ENCODE measurements at regions not wholly inside any gene's neighbourhood (a gene's known extent, or its start where the extent isn't known, plus 50 kb on each side); places are given as distances from the start of the nearest gene placed in this dataset.
A peak's percentile ranks its signal among the peaks of the same experiment; 100 is the strongest.

- no peak for TF ChIP-seq CTCF (IDR thresholded peaks at IDR 0.05; ENCODE audit: unreplicated experiment)
- Mint-ChIP-seq H3K4me1 (ENCODE audit: insufficient read depth, unreplicated experiment) (no peaks in the 10 kb centered on the region), H3K36me3 (ENCODE audit: insufficient read depth, unreplicated experiment) (no peaks in the 10 kb centered on the region), H3K9me3 (ENCODE audit: unreplicated experiment) (no peaks in the 10 kb centered on the region), H3K27ac (ENCODE audit: low read depth, unreplicated experiment) (no peak overlapping the region), H3K4me3 (ENCODE audit: unreplicated experiment) (no peak overlapping the region), H3K27me3 (ENCODE audit: insufficient read depth, unreplicated experiment) (peaks cover 20% of the 10 kb centered on the region)
- CTCF ChIA-PET = no interaction called here
- peak; percentile 49 for DNase-seq (ENCODE audit: unreplicated experiment)
- intact Hi-C loops (cut with micrococcal nuclease) = no loop called here
- POLR2A ChIA-PET = no interaction called here
- no TSS peak for BruUV-seq (replicated peaks)
Observed at GRCh38 chr14:101151226-101151926, 247.9 kb upstream of the RTL1 start.

- no peak for DNase-seq (ENCODE audit: unreplicated experiment)
- ChIA-PET CTCF (no interaction called here), POLR2A (no interaction called here)
- no TSS peak for BruUV-seq (replicated peaks)
- intact Hi-C loops (cut with micrococcal nuclease) = no loop called here
- Mint-ChIP-seq H3K9me3 (ENCODE audit: unreplicated experiment) (no peaks in the 10 kb centered on the region), H3K4me1 (ENCODE audit: insufficient read depth, unreplicated experiment) (no peaks in the 10 kb centered on the region), H3K27ac (ENCODE audit: low read depth, unreplicated experiment) (no peak overlapping the region), H3K27me3 (ENCODE audit: insufficient read depth, unreplicated experiment) (peaks cover 20% of the 10 kb centered on the region), H3K4me3 (ENCODE audit: unreplicated experiment) (no peak overlapping the region), H3K36me3 (ENCODE audit: insufficient read depth, unreplicated experiment) (no peaks in the 10 kb centered on the region)
- no peak for TF ChIP-seq CTCF (IDR thresholded peaks at IDR 0.05; ENCODE audit: unreplicated experiment)
Observed at GRCh38 chr14:101151927-101152305, 248.4 kb upstream of the RTL1 start.

GRCh38 chr14:101152855-101153254, 249.3 kb upstream of the RTL1 start:
- Mint-ChIP-seq H3K27me3 (ENCODE audit: insufficient read depth, unreplicated experiment) (peaks cover 20% of the 10 kb centered on the region), H3K27ac (ENCODE audit: low read depth, unreplicated experiment) (no peak overlapping the region), H3K9me3 (ENCODE audit: unreplicated experiment) (no peaks in the 10 kb centered on the region), H3K36me3 (ENCODE audit: insufficient read depth, unreplicated experiment) (no peaks in the 10 kb centered on the region), H3K4me1 (ENCODE audit: insufficient read depth, unreplicated experiment) (no peaks in the 10 kb centered on the region), H3K4me3 (ENCODE audit: unreplicated experiment) (no peak overlapping the region)
- ChIA-PET CTCF (no interaction called here), POLR2A (no interaction called here)
- no peak for TF ChIP-seq CTCF (IDR thresholded peaks at IDR 0.05; ENCODE audit: unreplicated experiment)
- DNase-seq (ENCODE audit: unreplicated experiment) = no peak
- intact Hi-C loops (cut with micrococcal nuclease) = no loop called here
- no TSS peak for BruUV-seq (replicated peaks)

- no TSS peak for BruUV-seq (replicated peaks)
- ChIA-PET POLR2A (no interaction called here), CTCF (no interaction called here)
- H3K4me1 Mint-ChIP-seq (ENCODE audit: insufficient read depth, unreplicated experiment) = no peaks in the 10 kb centered on the region
- H3K36me3 Mint-ChIP-seq (ENCODE audit: insufficient read depth, unreplicated experiment) = no peaks in the 10 kb centered on the region
- no peak overlapping the region for H3K27ac Mint-ChIP-seq (ENCODE audit: low read depth, unreplicated experiment)
- H3K27me3 Mint-ChIP-seq (ENCODE audit: insufficient read depth, unreplicated experiment) = peaks cover 20% of the 10 kb centered on the region
- no peak overlapping the region for H3K4me3 Mint-ChIP-seq (ENCODE audit: unreplicated experiment)
- no peak for DNase-seq (ENCODE audit: unreplicated experiment)
- TF ChIP-seq CTCF (IDR thresholded peaks at IDR 0.05; ENCODE audit: unreplicated experiment) = no peak
- intact Hi-C loops (cut with micrococcal nuclease) = no loop called here
- no peaks in the 10 kb centered on the region for H3K9me3 Mint-ChIP-seq (ENCODE audit: unreplicated experiment)
Observed at GRCh38 chr14:101153691-101154090, 250.2 kb upstream of the RTL1 start.
